GM21360 (cell line): ENCODE measurements at regions not wholly inside any gene's neighbourhood (a gene's known extent, or its start where the extent isn't known, plus 50 kb on each side); places are given as distances from the start of the nearest gene placed in this dataset.

Experiments used
- ATAC-seq: cut with Tn5 transposase; IDR thresholded peaks from one replicate; pipeline ENCODE4 v1.9.1; 2021; ENCODE audit warnings: mild to moderate bottlenecking, moderate library complexity; ENCODE audit not compliant: unreplicated experiment

DNA sequence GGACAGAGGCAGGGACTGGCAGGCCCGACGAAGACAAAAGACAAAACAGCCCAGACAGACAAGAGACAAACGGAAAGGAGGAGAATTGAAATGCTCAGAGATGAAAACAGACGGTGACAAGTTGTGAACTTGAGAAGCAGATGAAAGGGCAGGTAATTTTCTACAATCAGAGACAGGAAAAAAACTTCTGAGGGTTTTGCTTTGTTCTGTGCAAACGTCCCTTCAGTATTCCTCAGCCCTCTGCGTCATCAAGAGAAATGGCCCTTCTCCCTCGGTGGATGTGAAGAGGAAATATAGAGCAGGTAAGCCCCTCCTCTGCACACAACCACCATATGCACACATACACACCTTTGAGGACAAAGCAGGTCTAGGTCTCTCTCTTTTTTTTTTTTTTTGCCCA lies 206.6 kb downstream of the UACA start:
- no peak for ATAC-seq

DNA sequence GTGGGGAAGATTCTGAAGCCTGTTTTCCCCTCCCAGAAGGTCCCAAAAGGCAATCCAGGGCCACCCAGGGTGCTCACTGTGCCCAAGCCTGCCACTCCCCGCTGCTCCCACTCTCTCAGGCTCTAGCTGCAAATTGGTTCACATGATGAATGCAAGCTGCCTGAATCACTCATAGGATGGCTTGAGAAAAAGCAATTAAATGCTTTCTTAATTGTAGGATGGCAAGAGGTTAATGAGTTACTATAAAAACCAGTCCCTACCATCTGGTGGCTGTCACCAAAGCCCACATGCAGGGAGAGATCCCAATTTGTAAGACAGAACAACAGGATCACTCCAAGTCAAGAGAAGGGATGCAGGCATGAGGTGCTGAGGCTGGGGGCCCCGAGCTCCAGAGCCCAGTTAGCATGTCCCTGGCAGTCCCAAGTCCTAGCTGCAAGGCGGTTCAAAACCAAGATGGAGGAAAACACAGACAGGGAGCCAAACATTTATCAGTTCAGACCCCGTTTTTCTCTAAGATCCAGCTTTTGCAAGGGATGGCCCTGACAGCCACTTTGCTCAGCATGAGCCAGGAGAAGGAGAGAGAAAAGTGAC lies 207.1 kb downstream of the UACA start:
- ATAC-seq = no peak

DNA sequence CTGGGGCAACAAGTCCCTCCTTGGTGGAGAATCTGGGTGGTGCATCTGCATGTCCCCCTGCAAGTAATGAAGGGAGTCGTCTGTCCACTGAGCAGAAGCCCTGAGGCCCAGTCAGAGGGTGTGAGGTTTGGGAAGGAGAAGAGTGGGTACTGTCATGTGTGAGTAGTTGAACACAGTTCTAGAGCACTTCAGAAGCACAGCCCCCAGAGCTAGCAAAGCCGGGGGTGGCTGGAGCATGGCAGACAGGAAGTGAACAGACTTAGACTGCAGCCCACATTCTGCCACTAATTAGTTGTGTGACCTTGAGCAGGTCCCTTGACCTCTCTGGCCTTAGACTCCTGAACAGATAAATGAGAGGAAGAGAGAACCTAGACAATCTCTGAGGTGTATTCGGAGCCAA lies 207.6 kb downstream of the UACA start:
- ATAC-seq = no peak

DNA sequence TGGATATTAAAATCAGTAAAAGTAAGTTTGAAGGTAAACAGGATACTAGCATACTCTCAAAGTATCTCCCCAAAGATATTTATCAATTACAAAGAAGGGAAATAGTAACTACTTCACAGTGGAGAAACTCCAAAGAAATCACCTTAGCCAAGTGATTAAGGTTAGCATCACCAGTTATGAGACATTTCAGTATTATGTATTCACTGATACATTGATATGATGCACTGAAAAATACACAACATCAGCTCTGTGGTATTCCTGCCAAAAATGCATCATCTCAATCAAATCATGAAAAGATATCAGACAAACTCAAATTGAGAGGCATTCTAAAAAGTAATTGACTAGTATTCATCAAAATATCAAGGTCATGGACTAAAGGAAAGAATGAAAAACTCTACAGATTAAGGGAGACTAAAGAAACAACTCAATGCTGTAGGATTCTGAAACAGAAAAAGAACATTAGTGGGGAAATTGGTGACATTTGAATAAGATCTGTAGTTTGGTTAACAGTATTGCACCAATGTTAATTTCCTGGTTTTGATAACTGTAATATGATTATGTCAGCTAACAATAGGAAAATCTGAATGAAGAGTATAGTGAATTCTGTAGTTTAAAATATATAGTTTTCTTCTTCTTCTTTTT lies 215.4 kb downstream of the UACA start:
- no peak for ATAC-seq

DNA sequence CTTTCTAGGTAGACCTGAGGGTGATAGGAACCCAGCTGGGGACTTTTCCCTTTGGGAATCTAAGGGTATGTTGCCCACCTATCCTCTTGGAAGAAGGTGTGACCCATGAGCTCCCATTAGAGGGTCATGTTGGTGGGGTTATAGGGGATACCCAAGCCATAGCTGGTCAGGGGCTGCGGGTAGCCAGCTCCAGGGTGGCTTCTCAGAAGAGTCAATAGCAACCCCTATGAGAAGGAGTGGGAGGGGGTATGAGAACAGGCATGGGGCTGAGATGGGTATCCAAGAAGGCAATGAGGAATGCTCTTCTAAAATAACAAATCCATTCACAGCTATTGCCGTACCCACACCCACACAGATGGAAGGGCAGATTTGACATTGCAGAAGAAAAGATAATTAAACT lies 217.8 kb downstream of the UACA start:
- no peak for ATAC-seq

DNA sequence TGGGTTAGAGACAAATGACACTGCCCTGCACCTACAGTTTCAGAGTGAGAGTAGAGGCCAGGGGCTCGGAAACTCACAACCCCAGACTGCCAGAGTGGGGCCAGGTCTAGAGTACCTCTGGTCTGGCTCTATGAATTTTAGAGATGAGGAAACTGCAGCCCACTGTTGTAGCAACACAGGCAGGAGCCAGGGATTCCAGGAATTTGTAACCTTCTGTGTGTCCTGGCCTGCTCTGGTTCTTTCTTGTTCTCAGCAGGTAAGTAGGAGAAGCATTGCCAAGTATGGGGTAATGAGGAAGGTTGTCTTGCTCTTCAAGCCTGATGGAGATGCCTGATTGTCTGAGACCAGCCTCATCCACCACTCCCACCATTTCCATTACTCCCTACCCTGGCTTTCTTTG lies 221.8 kb downstream of the UACA start:
- ATAC-seq = no peak

- no peak for ATAC-seq
These were observed 223.3 kb downstream of the UACA start for GRCh38 chr15:70539912-70540530.

DNA sequence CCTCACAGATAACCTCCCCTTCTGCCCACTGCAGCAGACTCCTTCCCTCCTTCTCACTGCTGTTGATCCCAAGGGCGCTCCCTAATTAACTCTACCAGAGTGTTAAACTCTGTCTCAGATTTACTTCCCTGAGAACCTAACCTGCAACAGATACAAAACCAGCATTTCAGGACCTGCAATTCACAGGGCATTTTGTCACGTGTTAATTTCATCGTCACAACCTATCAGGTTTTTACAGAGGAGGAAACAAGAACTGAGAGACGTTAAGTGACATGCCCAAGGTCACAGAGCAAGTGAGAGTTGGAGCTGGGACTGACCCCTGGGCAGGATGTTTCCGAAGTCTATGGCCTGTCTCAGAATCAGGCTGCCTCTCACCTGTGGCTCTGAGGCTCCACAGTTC lies 223.9 kb downstream of the UACA start:
- no peak for ATAC-seq

GRCh38 chr15:70538278-70538677 lies 225.1 kb downstream of the UACA start:
- ATAC-seq = no peak

DNA sequence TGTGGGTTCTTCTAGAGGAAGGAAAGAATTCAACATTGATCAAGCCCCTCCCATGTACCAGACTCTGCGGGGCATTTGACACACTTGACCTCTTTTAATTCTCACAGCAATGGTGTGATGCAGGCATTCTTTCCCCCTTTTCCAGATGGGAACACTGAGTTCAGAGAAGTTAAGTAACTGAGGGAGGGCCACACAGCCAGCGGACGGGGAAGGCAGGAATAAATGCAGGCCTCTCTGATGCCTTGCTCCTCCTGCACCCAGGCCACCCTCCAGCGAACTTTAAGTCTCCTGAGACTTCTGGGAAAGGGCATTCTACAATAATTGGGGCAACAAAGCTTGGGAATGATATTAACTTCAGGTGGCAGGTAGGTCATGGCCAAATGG lies 227.4 kb downstream of the UACA start:
- no peak for ATAC-seq

- ATAC-seq = no peak
These were observed 228.0 kb downstream of the UACA start for GRCh38 chr15:70535071-70535954.

DNA sequence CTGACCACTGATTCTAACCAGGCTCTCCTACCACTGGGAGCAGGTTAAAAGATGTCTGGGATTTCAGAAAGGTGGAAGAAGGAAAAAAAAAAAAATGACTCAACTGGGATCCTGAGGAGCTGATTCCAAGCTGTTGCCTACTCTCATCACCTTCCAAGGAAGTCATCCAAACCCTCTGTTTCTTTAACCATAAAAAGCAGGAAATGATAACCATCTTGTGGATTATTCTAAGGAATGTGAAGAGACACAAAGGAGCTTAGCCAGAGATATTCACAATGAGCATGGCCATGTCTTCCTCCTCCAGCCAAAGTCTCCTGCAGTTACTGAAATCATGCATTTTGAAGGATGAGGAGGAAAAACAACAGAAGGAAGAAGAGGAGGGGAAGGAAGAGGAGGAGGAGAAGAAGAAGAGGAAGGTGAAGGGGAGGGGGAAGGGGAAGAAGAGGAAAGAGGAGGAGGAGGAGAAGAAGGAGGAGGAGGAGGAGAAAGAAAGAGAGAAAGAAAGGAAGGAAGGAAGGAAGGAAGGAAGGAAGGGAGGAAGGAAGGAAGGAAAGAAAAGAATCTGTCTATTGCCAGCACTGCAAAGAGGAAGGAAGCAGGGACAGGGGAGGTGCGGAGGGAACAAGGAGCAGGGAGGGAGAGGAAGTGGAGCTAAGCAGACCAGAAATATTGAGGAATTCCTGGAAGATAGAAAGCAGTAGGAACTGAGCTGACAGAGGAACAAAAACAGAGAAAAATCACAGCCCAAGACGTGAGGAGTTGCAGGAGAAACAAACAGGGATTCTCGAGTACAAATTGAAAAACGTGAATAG lies 229.2 kb downstream of the UACA start:
- ATAC-seq = no peak

GRCh38 chr15:70532531-70533186 lies 230.7 kb downstream of the UACA start:
- no peak for ATAC-seq

GRCh38 chr15:70531576-70531975 lies 231.8 kb downstream of the UACA start:
- ATAC-seq = no peak

DNA sequence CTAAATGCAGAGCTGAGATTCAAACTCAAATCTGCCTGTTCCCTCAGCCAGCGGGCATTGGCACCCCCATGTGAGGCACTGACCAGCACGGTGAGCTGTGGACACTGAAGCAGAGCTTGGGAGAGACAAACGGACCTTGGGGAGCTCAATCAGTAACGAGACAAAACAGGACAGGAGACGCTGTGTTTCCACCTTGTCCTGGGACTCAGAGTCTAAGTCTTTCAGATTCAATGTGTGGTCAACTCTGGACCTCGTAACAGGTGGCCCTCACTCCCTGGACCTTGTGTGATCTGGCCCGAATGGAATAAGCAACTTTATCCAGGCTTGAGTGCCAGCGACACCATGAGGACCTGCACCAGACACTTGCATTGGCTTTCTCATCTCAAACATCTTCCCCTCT lies 232.5 kb downstream of the UACA start:
- no peak for ATAC-seq

GRCh38 chr15:70530503-70530902 lies 232.9 kb downstream of the UACA start:
- ATAC-seq = no peak

DNA sequence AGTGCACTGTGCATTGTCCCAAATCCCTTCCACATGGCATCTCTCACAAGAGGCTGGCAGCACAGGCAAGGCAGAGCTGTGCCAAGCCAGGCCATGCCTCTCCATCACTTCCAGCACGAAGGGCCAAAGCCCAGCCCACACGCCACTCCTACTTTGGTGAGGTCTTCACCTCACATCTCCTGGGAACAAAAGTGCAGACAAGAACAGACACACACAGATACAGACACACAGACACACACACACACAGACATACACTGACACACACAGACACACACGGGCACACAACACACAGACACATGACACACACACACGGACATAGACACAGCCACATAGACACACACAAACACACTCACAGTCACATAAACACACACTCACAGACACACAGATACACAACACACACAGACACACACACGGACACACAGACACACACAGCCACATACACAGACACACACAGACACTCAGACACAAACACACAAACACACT lies 233.3 kb downstream of the UACA start:
- no peak for ATAC-seq

DNA sequence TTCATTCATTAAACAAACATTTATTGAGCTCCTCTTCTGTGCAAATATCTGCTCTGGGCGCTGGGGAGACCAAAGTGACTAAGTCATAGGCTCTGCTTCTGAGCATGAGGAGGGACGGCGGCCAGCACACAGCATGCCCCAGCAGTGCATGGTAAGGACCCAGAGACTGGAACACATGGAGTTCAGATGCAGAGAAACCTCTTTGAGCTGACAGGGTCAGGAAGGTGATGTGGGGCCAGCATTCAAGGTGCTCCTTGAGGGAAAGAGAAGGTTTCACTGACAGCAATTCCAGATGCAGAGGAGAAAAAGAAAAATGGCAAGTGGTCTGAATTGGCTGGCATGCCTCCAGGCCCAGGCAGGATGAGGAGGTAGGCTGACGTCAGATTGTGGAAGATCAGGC lies 234.5 kb downstream of the UACA start:
- ATAC-seq = no peak

DNA sequence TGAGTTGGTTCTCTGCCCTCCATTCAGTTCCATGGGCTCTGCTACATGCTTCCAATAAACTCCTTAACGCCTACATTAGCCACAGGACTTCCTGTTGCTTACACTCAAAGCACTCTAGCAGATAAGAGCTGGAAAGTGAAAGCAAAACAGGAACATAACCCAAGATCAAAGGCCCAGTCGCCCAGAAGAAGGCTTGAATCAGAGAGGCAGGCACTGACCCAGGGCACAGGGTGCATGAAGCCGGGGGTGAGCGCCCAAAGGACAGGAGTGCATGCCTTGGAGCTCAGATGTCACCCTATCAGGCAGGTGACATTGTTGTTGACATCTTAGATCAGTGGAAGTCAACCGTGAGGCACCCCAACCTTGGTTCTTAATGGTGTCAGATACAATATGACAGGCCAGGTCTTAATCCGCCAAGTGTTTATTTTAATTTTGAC lies 235.1 kb downstream of the UACA start:
- ATAC-seq = peak; percentile 71

GRCh38 chr15:70526974-70527325 lies 236.4 kb downstream of the UACA start:
- ATAC-seq = no peak
